GM19397 (cell line): ENCODE measurements at regions not wholly inside any gene's neighbourhood (a gene's known extent, or its start where the extent isn't known, plus 50 kb on each side); places are given as distances from the start of the nearest gene placed in this dataset.
"Not testable (repeated sequence)": the region's sequence is repeated elsewhere in the genome, so short reads cannot be mapped to it uniquely, and the experiment has no call there.

Experiments
- ATAC-seq: cut with Tn5 transposase; IDR thresholded peaks from one replicate; pipeline ENCODE4 v1.9.1; 2021; ENCODE audit warnings: mild to moderate bottlenecking, moderate library complexity; ENCODE audit not compliant: unreplicated experiment

GRCh38 chr9:19895578-19895977 lies 106.7 kb upstream of the SLC24A2 start:
- not testable (repeated sequence) for ATAC-seq

GRCh38 chr9:19895006-19895405 lies 106.2 kb upstream of the SLC24A2 start:
- ATAC-seq: no peak

- no peak for ATAC-seq
Observed at GRCh38 chr9:19885608-19886007, 96.8 kb upstream of the SLC24A2 start.

GRCh38 chr9:19879062-19879461 lies 90.2 kb upstream of the SLC24A2 start:
- no peak for ATAC-seq

- ATAC-seq: no peak
Observed at GRCh38 chr9:19876569-19877316, 87.9 kb upstream of the SLC24A2 start.

- no peak for ATAC-seq
Observed at GRCh38 chr9:19875291-19875920, 86.6 kb upstream of the SLC24A2 start.

GRCh38 chr9:19873188-19873587 lies 84.4 kb upstream of the SLC24A2 start:
- ATAC-seq: not testable (repeated sequence)

GRCh38 chr9:19870988-19871387 lies 82.2 kb upstream of the SLC24A2 start:
- ATAC-seq: no peak

- ATAC-seq: no peak
Observed at GRCh38 chr9:19840953-19841352, 52.1 kb upstream of the SLC24A2 start.
